GM12878 (cell line): ENCODE measurements at regions not wholly inside any gene's neighbourhood (a gene's known extent, or its start where the extent isn't known, plus 50 kb on each side); places are given as distances from the start of the nearest gene placed in this dataset.

Experiments used
- ATF2 ChIP-seq: IDR thresholded peaks from 2 replicates; pipeline ENCODE4 v1.6.1; 2012; ENCODE audit warnings: low read length, inconsistent platforms
- CHD4 ChIP-seq: fragments of 200-600 bp; sonication (generic); IDR thresholded peaks from 2 replicates; pipeline ENCODE4 v1.6.1; 2016; ENCODE audit warnings: mild to moderate bottlenecking
- E2F8 ChIP-seq: fragments of 450-650 bp; IDR thresholded peaks from 2 replicates; pipeline ENCODE4 v1.6.1; 2018; ENCODE audit warnings: mild to moderate bottlenecking, low read depth, moderate library complexity; ENCODE audit not compliant: partially characterized antibody
- E4F1 ChIP-seq: fragments of 450-650 bp; IDR thresholded peaks from 2 replicates; pipeline ENCODE4 v1.6.1; 2018; ENCODE audit warnings: borderline replicate concordance, mild to moderate bottlenecking; ENCODE audit not compliant: partially characterized antibody
- GATAD2B ChIP-seq: fragments of 450-650 bp; conservative IDR thresholded peaks from 2 replicates; pipeline ENCODE4 v1.6.1; 2017; ENCODE audit warnings: low read depth, mild to moderate bottlenecking, moderate library complexity
- HDGF ChIP-seq: fragments of 450-650 bp; IDR thresholded peaks from 2 replicates; pipeline ENCODE4 v1.6.1; 2016; ENCODE audit warnings: antibody characterized with exemption
- MXI1 ChIP-seq: fragments of 150-350 bp; IDR thresholded peaks from 2 replicates; pipeline ENCODE4 v1.6.1; 2011; ENCODE audit warnings: low read depth, mild to moderate bottlenecking, inconsistent platforms, low read length, improper control_type of control experiment
- MYB ChIP-seq: fragments of 150-350 bp; IDR thresholded peaks from 2 replicates; pipeline ENCODE4 v1.6.1; 2014; ENCODE audit warnings: mild to moderate bottlenecking, low read depth, low read length, borderline replicate concordance
- NBN ChIP-seq: fragments of 450-650 bp; IDR thresholded peaks from 2 replicates; pipeline ENCODE4 v1.6.1; 2016
- NR2C2 ChIP-seq: IDR thresholded peaks from 2 replicates; pipeline ENCODE4 v1.6.1; 2011; ENCODE audit warnings: borderline replicate concordance, low read depth; ENCODE audit not compliant: control insufficient read depth, insufficient read length
- NR2F1 ChIP-seq: fragments of 450-650 bp; conservative IDR thresholded peaks from 2 replicates; pipeline ENCODE4 v1.6.1; 2017; ENCODE audit warnings: mild to moderate bottlenecking
- PAX5 ChIP-seq: IDR thresholded peaks from 2 replicates; pipeline ENCODE4 v1.6.1; 2011; ENCODE audit warnings: low read depth, low read length, borderline replicate concordance
- PKNOX1 ChIP-seq: fragments of 450-650 bp; IDR thresholded peaks from 2 replicates; pipeline ENCODE4 v1.6.1; 2016; ENCODE audit warnings: mild to moderate bottlenecking
- POLR2A ChIP-seq: IDR thresholded peaks from 2 replicates; pipeline ENCODE4 v1.6.1; 2011; ENCODE audit warnings: low read depth, mild to moderate bottlenecking, low read length
- POLR2AphosphoS2 ChIP-seq: IDR thresholded peaks from 2 replicates; pipeline ENCODE4 v1.6.1; 2011; ENCODE audit warnings: low read depth, mild to moderate bottlenecking, low read length, improper control_type of control experiment, moderate library complexity
- RCOR1 ChIP-seq: conservative IDR thresholded peaks from 2 replicates; pipeline ENCODE4 v1.6.1; 2012; ENCODE audit warnings: low read depth, low read length, improper control_type of control experiment
- REST ChIP-seq: IDR thresholded peaks from 2 replicates; pipeline ENCODE4 v1.6.1; 2012; ENCODE audit warnings: mild to moderate bottlenecking, low read depth, low read length
- SIX5 ChIP-seq: IDR thresholded peaks from 2 replicates; pipeline ENCODE4 v1.6.1; 2011; ENCODE audit warnings: mild to moderate bottlenecking, low read depth, low read length, moderate library complexity; ENCODE audit not compliant: severe bottlenecking
- SPI1 ChIP-seq: IDR thresholded peaks from 2 replicates; pipeline ENCODE4 v1.6.1; 2011; ENCODE audit warnings: low read depth, mild to moderate bottlenecking, low read length, moderate library complexity, borderline replicate concordance; ENCODE audit not compliant: insufficient read depth

- TF ChIP-seq E4F1 (no peak), POLR2A (no peak), SIX5 (no peak), SPI1 (no peak), NR2C2 (peak; percentile 52), PAX5 (no peak), ATF2 (no peak), MYB (no peak), NBN (peak; percentile 49; the same call in 1 of the 2 replicates), REST (no peak), RCOR1 (no peak), MXI1 (no peak), POLR2AphosphoS2 (no peak), PKNOX1 (peak; percentile 40; the same call in 1 of the 2 replicates), HDGF (peak; percentile 83; the same call in 1 of the 2 replicates), GATAD2B (no peak), CHD4 (no peak), NR2F1 (no peak), E2F8 (no peak)
Measured at GRCh38 chr14:105617201-105617777, 90.9 kb downstream of the TMEM121 start (continued).
